OCI-LY7 (cell line): ENCODE measurements at regions not wholly inside any gene's neighbourhood (a gene's known extent, or its start where the extent isn't known, plus 50 kb on each side); places are given as distances from the start of the nearest gene placed in this dataset.

ENCODE experiments used
- BruUV-seq: library from RNA; stranded (reverse); fragments of 400-500 nt; replicated peaks from 2 replicates; lab custom pipeline; 2021; lab: Mats Ljungman, UMichigan
- CTCF ChIA-PET: fragments of 300-600 bp; sonication (Branson Sonifier 250); formaldehyde crosslinking; loops from one replicate; lab custom pipeline; 2022; ENCODE audit warnings: antibody characterized with exemption; ENCODE audit not compliant: unreplicated experiment; lab: Charles Lee
- POLR2A ChIA-PET: fragments of 300-600 bp; sonication (Branson Sonifier 250); formaldehyde crosslinking; loops from one replicate; lab custom pipeline; 2022; ENCODE audit warnings: antibody characterized with exemption; lab: Charles Lee
- DNase-seq: peaks from one replicate; pipeline ENCODE4 v3.0.0-alpha.2; 2015; ENCODE audit warnings: low spot score
- H2AFZ ChIP-seq: fragments of 200-600 bp; sonication (generic), shearing (Covaris generic); 2 replicates; pipeline ENCODE4 v1.6.1; 2014; ENCODE audit warnings: mild to moderate bottlenecking, antibody characterized with exemption, low read length, moderate library complexity
- H3K27ac ChIP-seq: fragments of 200-600 bp; sonication (generic); 2 replicates; pipeline ENCODE4 v1.5.1; 2014; ENCODE audit warnings: mixed run types, low read depth, mild to moderate bottlenecking, moderate library complexity, low read length, inconsistent platforms; ENCODE audit not compliant: poor library complexity, severe bottlenecking
- H3K36me3 ChIP-seq: fragments of 200-600 bp; sonication (generic); 2 replicates; pipeline ENCODE4 v1.6.1; 2014; ENCODE audit warnings: mild to moderate bottlenecking, antibody characterized with exemption, low read length, moderate library complexity, mixed read lengths; ENCODE audit not compliant: insufficient read depth
- H3K4me1 ChIP-seq: fragments of 200-600 bp; sonication (generic); 2 replicates; pipeline ENCODE4 v1.5.1; 2014; ENCODE audit warnings: mild to moderate bottlenecking, low read length; ENCODE audit not compliant: insufficient read depth, poor library complexity, severe bottlenecking
- H3K4me2 ChIP-seq: fragments of 200-600 bp; sonication (generic); 2 replicates; pipeline ENCODE4 v1.6.1; 2014; ENCODE audit warnings: mild to moderate bottlenecking, low read length
- H3K4me3 ChIP-seq: fragments of 200-600 bp; sonication (generic); 2 replicates; pipeline ENCODE4 v1.5.1; 2014; ENCODE audit warnings: mild to moderate bottlenecking, low read depth, low read length; ENCODE audit not compliant: poor library complexity, severe bottlenecking
- H3K79me2 ChIP-seq: fragments of 200-600 bp; sonication (generic); 2 replicates; pipeline ENCODE4 v1.6.1; 2016; ENCODE audit warnings: low read depth, mild to moderate bottlenecking, low read length, moderate library complexity, mixed read lengths; ENCODE audit not compliant: insufficient read depth
- H3K9me2 ChIP-seq: fragments of 200-600 bp; sonication (generic); 2 replicates; pipeline ENCODE4 v1.6.1; 2016; ENCODE audit warnings: mild to moderate bottlenecking, low read length, mixed read lengths; ENCODE audit not compliant: insufficient read depth
- H3K9me3 ChIP-seq: fragments of 200-600 bp; sonication (generic); 2 replicates; pipeline ENCODE4 v1.6.1; 2014; ENCODE audit warnings: mild to moderate bottlenecking, mixed run types, low read length, mixed read lengths
- H4K20me1 ChIP-seq: fragments of 200-600 bp; sonication (generic); 2 replicates; pipeline ENCODE4 v1.6.1; 2014; ENCODE audit warnings: mild to moderate bottlenecking, antibody characterized with exemption, low read length, moderate library complexity, mixed read lengths; ENCODE audit not compliant: insufficient read depth
- EZH2phosphoT487 ChIP-seq: fragments of 200-600 bp; sonication (generic); IDR thresholded peaks from 2 replicates; pipeline ENCODE4 v1.6.1; 2018; ENCODE audit warnings: low read depth, borderline replicate concordance, mild to moderate bottlenecking, mixed run types, antibody characterized with exemption, low read length, moderate library complexity, mixed read lengths
- intact Hi-C: fragments of 100-400 bp; cut with micrococcal nuclease; formaldehyde crosslinking; loops from one replicate; pipeline ENCODE4 v1.10.0; 2022; ENCODE audit not compliant: unreplicated experiment
- TF ChIP-seq, protein P1 (sequence below): fragments of 200-600 bp; sonication (generic); conservative IDR thresholded peaks from 2 replicates; pipeline ENCODE4 v1.5.1; 2014; ENCODE audit warnings: mild to moderate bottlenecking, antibody characterized with exemption, low read length, moderate library complexity, mixed read lengths

DNA sequence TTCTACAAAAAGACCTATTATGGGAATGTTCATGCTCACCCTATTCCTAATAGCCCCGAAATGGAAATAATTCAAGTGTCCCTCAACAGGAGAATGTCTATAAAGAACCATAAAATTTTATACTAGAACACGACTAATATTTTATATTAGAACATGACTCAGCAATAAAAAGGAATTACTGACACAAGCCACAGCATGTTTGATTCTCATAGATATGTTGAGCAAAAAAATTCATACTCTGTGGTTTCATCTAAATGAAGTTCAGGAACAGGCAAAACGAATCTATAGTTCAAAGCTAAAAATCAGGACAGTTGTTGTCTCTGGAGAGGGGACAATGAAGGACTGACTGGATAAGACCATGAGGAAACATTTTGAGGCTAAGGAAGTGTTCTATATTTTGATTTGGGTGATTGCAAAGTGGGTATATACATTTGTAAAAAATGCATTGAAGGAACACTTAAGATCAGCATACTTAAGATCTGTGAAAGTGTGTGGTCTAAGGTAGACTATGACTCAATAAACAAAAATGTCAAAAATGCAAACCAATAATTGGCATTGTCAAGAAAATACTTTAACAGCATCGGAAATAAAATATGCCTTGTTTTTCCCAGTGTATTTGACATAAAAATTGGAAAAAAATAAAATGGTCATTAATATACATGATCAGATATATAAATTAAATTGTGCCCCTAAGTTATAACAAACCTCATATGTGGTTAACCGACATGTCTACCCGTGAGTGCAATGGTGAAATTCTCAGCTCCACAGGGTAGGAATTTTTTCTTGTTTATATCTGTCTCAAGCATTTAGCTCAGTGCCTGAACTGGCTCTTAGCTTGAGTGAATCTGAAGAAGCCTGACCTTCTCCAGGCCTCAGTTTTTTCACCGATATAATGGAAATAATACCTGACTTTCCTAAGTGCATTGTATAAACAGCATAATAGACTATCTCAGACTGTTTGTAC, 124.9 kb upstream of the CTTNBP2 start:
- no peak for DNase-seq
- ChIA-PET POLR2A (no interaction called here), CTCF (no interaction called here)
- no peaks in the 10 kb centered on the region for H3K36me3 ChIP-seq
- no peak overlapping the region for H3K27ac ChIP-seq
- no TSS peak for BruUV-seq
- no peaks in the 10 kb centered on the region for H3K4me1 ChIP-seq
- H3K79me2 ChIP-seq, result no peaks in the 10 kb centered on the region
- H2AFZ ChIP-seq, result no peak overlapping the region
- no peaks in the 10 kb centered on the region for H4K20me1 ChIP-seq
- H3K9me2 ChIP-seq, result no peaks in the 10 kb centered on the region
- no peaks in the 10 kb centered on the region for H3K9me3 ChIP-seq
- no peak overlapping the region for H3K4me3 ChIP-seq
- TF ChIP-seq EZH2phosphoT487, result no peak
- TF ChIP-seq, protein P1, sequence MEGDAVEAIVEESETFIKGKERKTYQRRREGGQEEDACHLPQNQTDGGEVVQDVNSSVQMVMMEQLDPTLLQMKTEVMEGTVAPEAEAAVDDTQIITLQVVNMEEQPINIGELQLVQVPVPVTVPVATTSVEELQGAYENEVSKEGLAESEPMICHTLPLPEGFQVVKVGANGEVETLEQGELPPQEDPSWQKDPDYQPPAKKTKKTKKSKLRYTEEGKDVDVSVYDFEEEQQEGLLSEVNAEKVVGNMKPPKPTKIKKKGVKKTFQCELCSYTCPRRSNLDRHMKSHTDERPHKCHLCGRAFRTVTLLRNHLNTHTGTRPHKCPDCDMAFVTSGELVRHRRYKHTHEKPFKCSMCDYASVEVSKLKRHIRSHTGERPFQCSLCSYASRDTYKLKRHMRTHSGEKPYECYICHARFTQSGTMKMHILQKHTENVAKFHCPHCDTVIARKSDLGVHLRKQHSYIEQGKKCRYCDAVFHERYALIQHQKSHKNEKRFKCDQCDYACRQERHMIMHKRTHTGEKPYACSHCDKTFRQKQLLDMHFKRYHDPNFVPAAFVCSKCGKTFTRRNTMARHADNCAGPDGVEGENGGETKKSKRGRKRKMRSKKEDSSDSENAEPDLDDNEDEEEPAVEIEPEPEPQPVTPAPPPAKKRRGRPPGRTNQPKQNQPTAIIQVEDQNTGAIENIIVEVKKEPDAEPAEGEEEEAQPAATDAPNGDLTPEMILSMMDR, result no peak
- no peak overlapping the region for H3K4me2 ChIP-seq
- intact Hi-C loops, result no loop called here

DNA sequence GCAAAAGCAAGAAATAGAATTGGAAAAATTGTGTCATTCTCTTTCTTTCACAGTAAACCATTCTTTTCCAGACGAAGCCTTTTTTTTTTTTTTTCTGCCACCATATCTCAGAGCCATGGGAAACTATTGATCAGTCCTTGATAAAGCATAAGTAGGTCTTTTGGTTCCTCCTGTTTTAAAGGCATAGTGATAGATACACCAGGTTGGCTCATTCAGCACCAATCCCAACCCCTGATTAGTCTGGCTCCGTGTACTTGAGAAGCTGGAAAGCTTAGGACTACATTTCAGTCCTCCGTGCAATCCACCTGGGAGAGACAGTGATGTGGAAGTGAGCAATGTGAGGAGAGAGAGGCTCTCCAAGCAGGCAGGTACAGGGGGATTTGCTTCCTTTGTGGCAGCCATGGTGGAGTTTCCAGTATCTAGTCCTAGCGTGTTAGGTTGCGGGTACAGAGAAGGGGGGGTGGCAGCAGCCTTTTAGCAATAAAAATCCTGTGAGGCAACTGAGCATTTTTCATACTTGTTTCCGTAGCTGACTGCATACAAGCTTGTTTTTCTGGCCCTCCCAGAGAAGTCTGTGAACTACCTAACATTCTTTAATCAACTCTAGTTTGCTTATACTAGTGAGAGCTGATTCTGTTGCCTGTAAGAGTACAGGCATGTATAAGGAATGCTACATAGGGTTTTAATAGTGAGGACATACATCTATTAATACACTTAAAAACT, 127.4 kb upstream of the CTTNBP2 start:
- Histone ChIP-seq H3K36me3 (no peaks in the 10 kb centered on the region), H3K4me3 (no peak overlapping the region), H3K9me2 (no peaks in the 10 kb centered on the region), H2AFZ (no peak overlapping the region), H3K4me2 (no peak overlapping the region), H3K9me3 (no peaks in the 10 kb centered on the region), H4K20me1 (no peaks in the 10 kb centered on the region), H3K4me1 (no peaks in the 10 kb centered on the region), H3K27ac (no peak overlapping the region), H3K79me2 (no peaks in the 10 kb centered on the region)
- TF ChIP-seq, protein P1, result no peak
- TF ChIP-seq EZH2phosphoT487, result no peak
- DNase-seq, result no peak
- ChIA-PET POLR2A (interaction anchor here (0.7 kb wide), 1 partner anchor 26 kb away, joined by 3 read pairs; no protein-coding TSS in a partner anchor), CTCF (no interaction called here)
- intact Hi-C loops, result no loop called here
- BruUV-seq, result no TSS peak
